ENCODE measurements at regions not wholly inside any gene's neighbourhood (a gene's known extent, or its start where the extent isn't known, plus 50 kb on each side); places are given as distances from the start of the nearest gene placed in this dataset.

DNA sequence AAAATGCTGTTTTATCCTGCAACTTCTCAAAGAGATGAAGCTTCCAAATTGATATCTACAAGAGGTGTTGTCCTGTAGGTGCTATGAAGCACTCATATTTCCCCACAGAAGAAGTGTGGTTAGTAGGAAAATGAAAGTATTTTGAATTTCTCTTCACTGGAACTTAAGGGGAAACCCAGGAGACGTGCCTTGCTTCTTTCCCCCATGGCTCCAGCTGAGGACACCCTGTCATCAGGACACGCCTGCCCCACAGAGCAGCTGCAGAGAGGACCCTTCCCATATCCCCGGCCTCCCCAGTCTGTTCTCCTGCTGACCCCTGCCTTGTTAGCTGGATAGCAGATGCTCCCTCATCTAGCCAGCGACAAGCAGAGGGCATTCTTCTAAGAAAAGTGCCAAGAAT lies 371.3 kb downstream of the COG6 start:
- TF ChIP-seq, protein P1, sequence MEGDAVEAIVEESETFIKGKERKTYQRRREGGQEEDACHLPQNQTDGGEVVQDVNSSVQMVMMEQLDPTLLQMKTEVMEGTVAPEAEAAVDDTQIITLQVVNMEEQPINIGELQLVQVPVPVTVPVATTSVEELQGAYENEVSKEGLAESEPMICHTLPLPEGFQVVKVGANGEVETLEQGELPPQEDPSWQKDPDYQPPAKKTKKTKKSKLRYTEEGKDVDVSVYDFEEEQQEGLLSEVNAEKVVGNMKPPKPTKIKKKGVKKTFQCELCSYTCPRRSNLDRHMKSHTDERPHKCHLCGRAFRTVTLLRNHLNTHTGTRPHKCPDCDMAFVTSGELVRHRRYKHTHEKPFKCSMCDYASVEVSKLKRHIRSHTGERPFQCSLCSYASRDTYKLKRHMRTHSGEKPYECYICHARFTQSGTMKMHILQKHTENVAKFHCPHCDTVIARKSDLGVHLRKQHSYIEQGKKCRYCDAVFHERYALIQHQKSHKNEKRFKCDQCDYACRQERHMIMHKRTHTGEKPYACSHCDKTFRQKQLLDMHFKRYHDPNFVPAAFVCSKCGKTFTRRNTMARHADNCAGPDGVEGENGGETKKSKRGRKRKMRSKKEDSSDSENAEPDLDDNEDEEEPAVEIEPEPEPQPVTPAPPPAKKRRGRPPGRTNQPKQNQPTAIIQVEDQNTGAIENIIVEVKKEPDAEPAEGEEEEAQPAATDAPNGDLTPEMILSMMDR (IDR thresholded peaks at IDR 0.05), result no peak
- TF ChIP-seq POLR2A (IDR thresholded peaks at IDR 0.05), result no peak
